OCI-LY1 (cell line): ENCODE measurements at regions not wholly inside any gene's neighbourhood (a gene's known extent, or its start where the extent isn't known, plus 50 kb on each side); places are given as distances from the start of the nearest gene placed in this dataset.

ENCODE experiments used
- CTCF ChIP-seq: fragments of 200-600 bp; sonication (generic), shearing (Covaris generic); IDR thresholded peaks from 2 replicates; pipeline ENCODE4 v1.5.1; 2017; ENCODE audit warnings: mild to moderate bottlenecking, antibody characterized with exemption, low read length, moderate library complexity, mixed read lengths
- EZH2 ChIP-seq: fragments of 200-600 bp; sonication (generic), shearing (Covaris generic); IDR thresholded peaks from 2 replicates; pipeline ENCODE4 v1.8.0; 2017; ENCODE audit warnings: borderline replicate concordance, mixed run types, mild to moderate bottlenecking, antibody characterized with exemption, low read length, moderate library complexity, mixed read lengths

- no peak for TF ChIP-seq CTCF
- TF ChIP-seq EZH2: no peak
Observed at GRCh38 chr5:54772231-54772630, 213.2 kb downstream of the ESM1 start.
